NCI-H460 (cell line): ENCODE measurements at regions not wholly inside any gene's neighbourhood (a gene's known extent, or its start where the extent isn't known, plus 50 kb on each side); places are given as distances from the start of the nearest gene placed in this dataset.
"Not testable (repeated sequence)": the region's sequence is repeated elsewhere in the genome, so short reads cannot be mapped to it uniquely, and the experiment has no call there.

Experiments used
- DNase-seq: peaks from one replicate; pipeline ENCODE4 v3.0.0-alpha.2; 2016; ENCODE audit warnings: low read depth; ENCODE audit errors: extremely low read depth

GRCh38 chr16:77488652-77489051 lies 53.8 kb upstream of the ADAMTS18 start:
- DNase-seq = no peak

- no peak for DNase-seq
Observed at GRCh38 chr16:77491091-77491490, 56.3 kb upstream of the ADAMTS18 start.

GRCh38 chr16:77496934-77497333 lies 62.1 kb upstream of the ADAMTS18 start:
- DNase-seq = no peak

- DNase-seq = no peak
Observed at GRCh38 chr16:77499373-77500285, 64.8 kb upstream of the ADAMTS18 start.

- no peak for DNase-seq
Observed at GRCh38 chr16:77500286-77500598, 65.4 kb upstream of the ADAMTS18 start.

- DNase-seq = no peak
Observed at GRCh38 chr16:77500934-77501664, 66.3 kb upstream of the ADAMTS18 start.

GRCh38 chr16:77502448-77502847 lies 67.6 kb upstream of the ADAMTS18 start:
- no peak for DNase-seq

GRCh38 chr16:77506492-77506891 lies 71.7 kb upstream of the ADAMTS18 start:
- not testable (repeated sequence) for DNase-seq

- DNase-seq = no peak
Observed at GRCh38 chr16:77509051-77509450, 74.2 kb upstream of the ADAMTS18 start.

- no peak for DNase-seq
Observed at GRCh38 chr16:77509796-77510195, 75.0 kb upstream of the ADAMTS18 start.

GRCh38 chr16:77511053-77511452 lies 76.2 kb upstream of the ADAMTS18 start:
- no peak for DNase-seq

- no peak for DNase-seq
Observed at GRCh38 chr16:77514500-77515220, 79.8 kb upstream of the ADAMTS18 start.

- not testable (repeated sequence) for DNase-seq
Observed at GRCh38 chr16:77525226-77525625, 90.4 kb upstream of the ADAMTS18 start.

- no peak for DNase-seq
Observed at GRCh38 chr16:77531752-77532151, 96.9 kb upstream of the ADAMTS18 start.

GRCh38 chr16:77536809-77537208 lies 102.0 kb upstream of the ADAMTS18 start:
- DNase-seq = no peak

GRCh38 chr16:77539421-77540034 lies 104.7 kb upstream of the ADAMTS18 start:
- no peak for DNase-seq

GRCh38 chr16:77540646-77541045 lies 105.8 kb upstream of the ADAMTS18 start:
- no peak for DNase-seq

GRCh38 chr16:77541165-77541564 lies 106.3 kb upstream of the ADAMTS18 start:
- no peak for DNase-seq

- DNase-seq = no peak
Observed at GRCh38 chr16:77548151-77548550, 113.3 kb upstream of the ADAMTS18 start.

GRCh38 chr16:77548766-77549165 lies 113.9 kb upstream of the ADAMTS18 start:
- DNase-seq = no peak

GRCh38 chr16:77549876-77550275 lies 115.0 kb upstream of the ADAMTS18 start:
- no peak for DNase-seq
